GM21423 (cell line): ENCODE measurements at regions not wholly inside any gene's neighbourhood (a gene's known extent, or its start where the extent isn't known, plus 50 kb on each side); places are given as distances from the start of the nearest gene placed in this dataset.
"Not testable (repeated sequence)": the region's sequence is repeated elsewhere in the genome, so short reads cannot be mapped to it uniquely, and the experiment has no call there.

ENCODE experiments used
- ATAC-seq: cut with Tn5 transposase; IDR thresholded peaks from one replicate; pipeline ENCODE4 v1.9.1; 2021; ENCODE audit warnings: mild to moderate bottlenecking, moderate library complexity; ENCODE audit not compliant: unreplicated experiment

DNA sequence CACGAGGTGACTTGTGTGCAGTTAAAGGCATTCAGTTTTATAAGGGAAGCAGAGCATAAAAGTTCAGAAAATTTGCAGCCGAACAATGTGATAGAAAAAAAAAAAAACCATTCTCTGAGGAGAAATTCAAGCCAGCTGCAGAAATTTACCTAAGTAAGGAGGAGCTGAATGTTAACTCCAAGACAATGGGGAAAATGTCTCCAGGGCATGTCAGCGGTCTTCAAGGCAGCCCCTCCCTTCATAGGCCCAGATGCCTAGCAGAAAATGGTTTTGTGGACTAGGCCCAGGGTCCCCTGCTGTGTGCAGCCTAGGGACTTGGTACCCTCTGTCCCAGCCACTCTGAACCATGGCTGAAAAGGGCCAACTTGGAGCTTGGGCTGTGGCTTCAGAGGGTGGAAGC lies 1764.0 kb downstream of the C4orf33 start:
- ATAC-seq, result no peak

DNA sequence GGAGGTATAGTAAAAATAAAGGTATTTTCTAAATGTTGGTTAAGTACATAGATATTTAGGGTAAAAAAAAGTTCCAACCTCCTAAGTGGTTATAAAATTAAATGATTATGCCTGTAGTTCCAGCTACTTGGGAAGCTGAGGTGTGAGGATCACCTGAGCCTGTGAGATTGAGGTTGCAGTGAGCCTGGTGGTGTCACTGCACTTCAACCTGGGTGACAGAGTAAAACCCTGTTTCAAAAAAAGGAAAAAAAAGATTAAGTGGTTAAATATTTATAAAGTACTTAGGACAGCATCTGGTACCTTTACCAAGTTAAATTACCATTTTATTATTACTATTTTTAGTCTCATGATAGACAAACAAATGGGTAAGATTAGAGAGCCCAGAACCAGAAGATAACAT lies 1801.0 kb downstream of the C4orf33 start:
- ATAC-seq, result no peak

DNA sequence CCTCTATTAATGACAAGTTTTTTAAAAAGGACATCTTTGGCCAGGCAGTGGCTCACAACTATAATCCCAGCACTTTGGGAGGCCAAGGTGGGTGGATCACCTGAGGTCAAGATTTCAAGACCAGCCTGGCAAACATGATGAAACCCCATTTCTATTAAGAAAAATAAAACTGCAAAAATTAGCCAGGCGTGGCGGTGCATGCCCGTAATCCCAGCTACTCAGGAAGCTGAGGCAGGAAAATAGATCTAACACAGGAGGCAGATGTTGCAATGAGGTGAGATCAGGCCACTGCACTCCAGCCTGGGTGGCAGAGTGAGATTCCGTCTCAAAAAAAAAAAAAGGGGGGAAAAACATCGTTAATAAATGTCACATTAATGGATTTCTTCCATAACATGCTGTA lies 1805.4 kb downstream of the C4orf33 start:
- ATAC-seq, result no peak

DNA sequence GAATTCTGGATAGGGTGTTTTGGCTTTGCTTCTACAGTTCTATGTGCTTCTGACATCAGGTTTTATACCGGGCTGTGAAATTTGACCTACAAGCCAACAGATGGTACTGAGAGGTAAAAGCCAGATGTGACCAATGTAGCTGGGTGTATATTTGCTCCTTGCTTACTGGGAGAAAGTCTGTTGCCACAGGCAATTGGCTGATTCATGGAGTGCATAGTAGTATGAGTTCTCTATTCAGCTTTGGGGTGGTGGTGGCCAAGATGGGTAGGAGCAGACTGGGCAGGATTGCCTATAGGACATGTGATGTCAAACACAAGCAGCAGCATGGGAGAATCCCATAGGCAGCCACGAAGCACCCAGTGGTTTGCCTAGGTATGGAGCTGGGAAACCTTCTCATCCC lies 1827.0 kb downstream of the C4orf33 start:
- ATAC-seq, result no peak

GRCh38 chr4:130955520-130955919 lies 1859.6 kb downstream of the C4orf33 start:
- ATAC-seq, result no peak

- ATAC-seq, result no peak
Measured at GRCh38 chr4:130985371-130985770, 1889.4 kb downstream of the C4orf33 start.

DNA sequence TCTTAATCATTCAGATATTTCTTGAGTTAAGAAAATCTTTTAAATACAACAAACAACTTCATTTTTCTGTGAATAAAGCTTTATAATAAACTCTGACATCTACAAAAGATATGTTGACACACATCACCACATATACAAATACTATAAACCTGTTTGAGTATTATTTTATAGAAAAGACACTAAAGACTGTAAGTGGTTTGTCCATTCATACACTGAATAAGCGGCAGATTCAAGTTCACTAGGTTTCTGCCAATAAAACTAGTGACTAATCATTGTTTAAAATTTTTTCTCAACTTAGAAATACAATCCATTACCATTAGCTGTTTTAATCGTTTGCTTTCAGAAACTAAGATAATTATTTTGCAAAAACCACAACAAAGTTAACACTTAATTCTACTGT lies 1900.0 kb downstream of the C4orf33 start:
- no peak for ATAC-seq

DNA sequence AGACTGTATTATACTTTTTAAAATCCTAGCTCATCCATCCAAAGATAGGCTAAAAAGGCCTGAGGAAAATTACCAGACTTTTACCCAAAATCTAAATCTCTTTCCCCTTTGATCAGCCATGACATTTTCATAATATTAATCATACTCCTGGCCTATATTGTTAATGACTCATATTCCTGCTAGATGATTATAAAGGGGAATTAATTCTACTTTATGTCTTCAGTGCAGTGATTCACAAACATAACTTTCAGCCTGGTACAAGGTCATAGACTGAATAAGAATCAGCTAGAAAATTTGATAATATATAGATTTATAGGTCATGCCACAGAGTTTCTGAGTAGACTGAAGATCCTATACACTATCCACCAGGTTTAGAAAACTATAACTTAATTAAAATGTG lies 1905.4 kb downstream of the C4orf33 start:
- no peak for ATAC-seq

- no peak for ATAC-seq
Measured at GRCh38 chr4:131002132-131002531, 1906.2 kb downstream of the C4orf33 start.

- no peak for ATAC-seq
Measured at GRCh38 chr4:131006388-131006787, 1910.4 kb downstream of the C4orf33 start.

DNA sequence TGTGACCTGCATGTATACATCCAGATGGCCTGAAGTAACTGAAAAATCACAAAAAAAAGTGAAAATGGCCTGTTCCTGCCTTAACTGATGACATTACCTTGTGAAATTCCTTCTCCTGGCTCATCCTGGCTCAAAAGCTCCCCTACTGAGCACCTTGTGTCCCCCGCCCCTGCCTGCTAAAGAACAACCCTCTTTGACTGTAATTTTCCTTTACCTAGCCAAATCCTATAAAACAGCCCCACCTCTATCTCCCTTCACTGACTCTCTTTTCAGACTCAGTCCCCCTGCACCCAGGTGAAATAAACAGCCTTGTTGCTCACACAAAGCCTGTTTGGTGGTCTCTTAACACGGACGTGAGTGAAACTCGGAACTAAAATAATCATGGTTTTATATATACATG lies 1916.0 kb downstream of the C4orf33 start:
- not testable (repeated sequence) for ATAC-seq

GRCh38 chr4:131013226-131013625 lies 1917.3 kb downstream of the C4orf33 start:
- ATAC-seq, result no peak

GRCh38 chr4:131026771-131027170 lies 1930.8 kb downstream of the C4orf33 start:
- ATAC-seq, result no peak

GRCh38 chr4:131044368-131044767 lies 1948.4 kb downstream of the C4orf33 start:
- no peak for ATAC-seq

DNA sequence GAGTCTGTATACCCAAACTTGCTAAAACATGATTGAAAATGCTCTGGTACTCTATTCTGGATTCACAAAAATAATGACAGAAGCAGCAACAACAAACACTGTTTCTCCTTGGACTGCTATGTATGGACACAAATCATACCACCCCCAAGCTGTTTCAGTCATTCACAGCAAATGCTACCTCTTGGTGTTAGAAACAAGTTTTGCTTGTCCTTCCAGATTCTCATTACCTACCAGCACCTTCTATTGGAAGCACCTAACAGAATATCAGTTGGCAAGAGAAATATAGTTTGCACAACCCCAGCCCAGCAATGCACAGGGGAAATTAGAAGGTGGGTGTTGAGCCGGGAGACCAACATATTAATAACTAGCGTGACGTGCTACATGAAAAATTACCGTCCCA lies 1950.9 kb downstream of the C4orf33 start:
- ATAC-seq, result no peak

- no peak for ATAC-seq
Measured at GRCh38 chr4:131052646-131053045, 1956.7 kb downstream of the C4orf33 start.

- ATAC-seq, result no peak
Measured at GRCh38 chr4:131054489-131055019, 1958.6 kb downstream of the C4orf33 start.

- no peak for ATAC-seq
Measured at GRCh38 chr4:131061734-131062133, 1965.8 kb downstream of the C4orf33 start.

DNA sequence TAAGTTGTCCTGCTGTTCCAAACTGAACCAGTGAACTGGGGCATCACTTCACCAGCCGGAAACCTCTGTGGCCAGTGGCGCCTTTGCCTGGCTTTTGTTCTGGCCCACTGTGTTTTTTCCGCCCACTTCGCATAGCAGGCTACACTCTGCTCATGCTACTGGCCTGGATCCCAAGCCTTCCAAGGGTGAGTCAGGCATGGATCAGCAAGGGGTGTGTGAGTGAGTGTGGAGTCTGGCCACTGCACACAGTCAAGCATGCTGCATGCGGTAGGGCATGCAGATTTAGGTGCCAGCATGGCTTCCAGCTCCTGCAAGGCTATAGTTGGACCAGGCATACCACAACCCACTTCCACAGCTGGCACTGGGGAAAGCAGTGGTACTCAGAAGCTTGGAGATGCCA lies 1967.9 kb downstream of the C4orf33 start:
- no peak for ATAC-seq

- ATAC-seq, result no peak
Measured at GRCh38 chr4:131081069-131081468, 1985.1 kb downstream of the C4orf33 start.

- ATAC-seq, result no peak
Measured at GRCh38 chr4:131084997-131085396, 1989.0 kb downstream of the C4orf33 start.

DNA sequence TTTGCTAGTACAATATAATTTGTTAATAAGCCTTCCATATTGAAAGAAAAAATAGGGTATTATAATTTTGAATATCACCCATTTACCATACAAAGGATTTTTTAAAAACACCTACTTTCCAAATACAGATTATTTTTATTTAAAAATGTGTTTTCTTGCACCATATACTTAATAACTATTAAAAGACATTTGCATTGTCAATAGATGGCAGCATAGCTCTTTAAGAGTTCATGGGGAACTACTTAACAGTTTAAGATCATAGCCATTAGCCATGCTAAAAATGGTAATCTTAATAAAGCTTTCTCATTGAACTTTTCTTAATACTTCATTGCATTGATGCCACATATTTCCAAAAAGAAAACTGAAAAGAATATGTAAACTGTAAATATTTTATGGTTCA lies 1995.9 kb downstream of the C4orf33 start:
- no peak for ATAC-seq

DNA sequence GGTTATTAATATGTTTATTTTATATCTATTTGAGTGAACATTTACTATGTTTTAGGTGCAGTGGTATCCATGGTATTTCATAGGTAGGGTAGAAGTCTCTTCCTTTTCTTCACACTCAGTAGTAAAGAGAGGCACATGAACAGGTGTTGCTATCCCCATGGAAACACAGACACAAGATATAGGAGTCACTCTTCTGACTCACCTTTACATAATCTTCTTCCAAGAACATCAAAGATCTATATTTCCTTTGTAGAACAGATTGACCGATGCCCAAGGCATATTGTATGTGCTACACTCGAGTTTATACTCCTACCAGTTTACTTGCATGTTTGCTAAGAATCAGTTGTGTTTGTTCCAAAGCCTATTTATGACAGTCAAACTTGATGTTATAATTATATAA lies 1997.4 kb downstream of the C4orf33 start:
- no peak for ATAC-seq

- no peak for ATAC-seq
Measured at GRCh38 chr4:131098976-131099375, 2003.0 kb downstream of the C4orf33 start.
